HL-60 (cell line): ENCODE measurements at regions not wholly inside any gene's neighbourhood (a gene's known extent, or its start where the extent isn't known, plus 50 kb on each side); places are given as distances from the start of the nearest gene placed in this dataset.

ENCODE experiments used
- DNase-seq, 2 experiments: peaks; one replicate each; pipeline ENCODE4 v3.0.0-alpha.2; 2010 to 2020; ENCODE audit warnings: low read depth in 1 of 2, low spot score in 1 of 2
- H3K27ac ChIP-seq: fragments of 250-450 bp; sonication (Bioruptor Pico); replicated peaks from 2 replicates; pipeline ENCODE4 v1.5.1; 2020; ENCODE audit warnings: mild to moderate bottlenecking, moderate library complexity
- H3K27me3 ChIP-seq: fragments of 250-450 bp; sonication (Bioruptor Pico); 2 replicates; pipeline ENCODE4 v1.5.1; 2021; ENCODE audit warnings: mild to moderate bottlenecking, moderate library complexity; ENCODE audit not compliant: insufficient read depth, poor library complexity, severe bottlenecking
- H3K4me3 ChIP-seq: replicated peaks from 2 replicates; pipeline ENCODE4 v1.5.1; 2011; ENCODE audit warnings: mild to moderate bottlenecking, control low read depth, low read length; ENCODE audit not compliant: insufficient read depth
- CTCF ChIP-seq: IDR thresholded peaks from one replicate; pipeline ENCODE4 v1.5.1; 2011; ENCODE audit warnings: low read length, control low read depth, inconsistent platforms; ENCODE audit not compliant: insufficient read depth
- GABPA ChIP-seq: IDR thresholded peaks from 2 replicates; pipeline ENCODE4 v1.6.1; 2012; ENCODE audit warnings: low read depth
- POLR2AphosphoS5 ChIP-seq: IDR thresholded peaks from 2 replicates; pipeline ENCODE4 v1.6.1; 2012; ENCODE audit warnings: low read depth
- SPI1 ChIP-seq: IDR thresholded peaks from 2 replicates; pipeline ENCODE4 v1.6.1; 2012; ENCODE audit warnings: low read depth, mild to moderate bottlenecking, borderline replicate concordance
- TF ChIP-seq, protein P1 (sequence below): IDR thresholded peaks from 2 replicates; pipeline ENCODE4 v1.6.1; 2012; ENCODE audit warnings: low read depth; ENCODE audit not compliant: insufficient replicate concordance

DNA sequence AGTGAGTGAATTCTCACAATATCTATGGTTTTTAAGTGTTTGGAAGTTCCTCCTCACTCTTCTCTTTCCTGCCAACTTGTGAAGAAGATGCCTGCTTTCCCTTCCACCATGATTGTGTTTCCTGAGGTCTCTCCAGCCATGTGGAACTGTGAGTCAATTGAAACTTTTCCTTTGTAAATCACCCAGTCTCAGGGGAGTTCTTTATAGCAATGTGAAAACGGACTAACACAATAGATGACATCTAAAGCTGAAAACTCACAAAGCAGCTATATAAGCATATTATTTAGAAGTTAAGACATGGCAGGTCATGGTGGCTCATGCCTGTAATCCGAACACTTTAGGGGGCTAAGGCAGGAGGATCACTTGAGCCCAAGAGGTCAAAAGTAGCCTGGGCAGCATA lies 130.2 kb downstream of the ARRDC3 start:
- Histone ChIP-seq H3K27me3 (no peaks in the 10 kb centered on the region), H3K4me3 (no peak overlapping the region), H3K27ac (no peak overlapping the region)
- no peak for DNase-seq
- TF ChIP-seq, protein P1, sequence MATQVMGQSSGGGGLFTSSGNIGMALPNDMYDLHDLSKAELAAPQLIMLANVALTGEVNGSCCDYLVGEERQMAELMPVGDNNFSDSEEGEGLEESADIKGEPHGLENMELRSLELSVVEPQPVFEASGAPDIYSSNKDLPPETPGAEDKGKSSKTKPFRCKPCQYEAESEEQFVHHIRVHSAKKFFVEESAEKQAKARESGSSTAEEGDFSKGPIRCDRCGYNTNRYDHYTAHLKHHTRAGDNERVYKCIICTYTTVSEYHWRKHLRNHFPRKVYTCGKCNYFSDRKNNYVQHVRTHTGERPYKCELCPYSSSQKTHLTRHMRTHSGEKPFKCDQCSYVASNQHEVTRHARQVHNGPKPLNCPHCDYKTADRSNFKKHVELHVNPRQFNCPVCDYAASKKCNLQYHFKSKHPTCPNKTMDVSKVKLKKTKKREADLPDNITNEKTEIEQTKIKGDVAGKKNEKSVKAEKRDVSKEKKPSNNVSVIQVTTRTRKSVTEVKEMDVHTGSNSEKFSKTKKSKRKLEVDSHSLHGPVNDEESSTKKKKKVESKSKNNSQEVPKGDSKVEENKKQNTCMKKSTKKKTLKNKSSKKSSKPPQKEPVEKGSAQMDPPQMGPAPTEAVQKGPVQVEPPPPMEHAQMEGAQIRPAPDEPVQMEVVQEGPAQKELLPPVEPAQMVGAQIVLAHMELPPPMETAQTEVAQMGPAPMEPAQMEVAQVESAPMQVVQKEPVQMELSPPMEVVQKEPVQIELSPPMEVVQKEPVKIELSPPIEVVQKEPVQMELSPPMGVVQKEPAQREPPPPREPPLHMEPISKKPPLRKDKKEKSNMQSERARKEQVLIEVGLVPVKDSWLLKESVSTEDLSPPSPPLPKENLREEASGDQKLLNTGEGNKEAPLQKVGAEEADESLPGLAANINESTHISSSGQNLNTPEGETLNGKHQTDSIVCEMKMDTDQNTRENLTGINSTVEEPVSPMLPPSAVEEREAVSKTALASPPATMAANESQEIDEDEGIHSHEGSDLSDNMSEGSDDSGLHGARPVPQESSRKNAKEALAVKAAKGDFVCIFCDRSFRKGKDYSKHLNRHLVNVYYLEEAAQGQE: no peak
- TF ChIP-seq SPI1: no peak
- TF ChIP-seq CTCF: no peak
- TF ChIP-seq GABPA: no peak
- TF ChIP-seq POLR2AphosphoS5: no peak

GRCh38 chr5:91245871-91246270 lies 137.2 kb downstream of the ARRDC3 start:
- Histone ChIP-seq H3K27ac (no peak overlapping the region), H3K27me3 (no peaks in the 10 kb centered on the region), H3K4me3 (no peak overlapping the region)
- no peak for DNase-seq
- TF ChIP-seq CTCF: no peak
- no peak for TF ChIP-seq SPI1
- TF ChIP-seq, protein P1: no peak
- TF ChIP-seq POLR2AphosphoS5: no peak
- no peak for TF ChIP-seq GABPA

GRCh38 chr5:91245074-91245452 lies 138.1 kb downstream of the ARRDC3 start:
- no peak for TF ChIP-seq POLR2AphosphoS5
- Histone ChIP-seq H3K27ac (no peak overlapping the region), H3K27me3 (no peaks in the 10 kb centered on the region), H3K4me3 (no peak overlapping the region)
- DNase-seq: no peak

DNA sequence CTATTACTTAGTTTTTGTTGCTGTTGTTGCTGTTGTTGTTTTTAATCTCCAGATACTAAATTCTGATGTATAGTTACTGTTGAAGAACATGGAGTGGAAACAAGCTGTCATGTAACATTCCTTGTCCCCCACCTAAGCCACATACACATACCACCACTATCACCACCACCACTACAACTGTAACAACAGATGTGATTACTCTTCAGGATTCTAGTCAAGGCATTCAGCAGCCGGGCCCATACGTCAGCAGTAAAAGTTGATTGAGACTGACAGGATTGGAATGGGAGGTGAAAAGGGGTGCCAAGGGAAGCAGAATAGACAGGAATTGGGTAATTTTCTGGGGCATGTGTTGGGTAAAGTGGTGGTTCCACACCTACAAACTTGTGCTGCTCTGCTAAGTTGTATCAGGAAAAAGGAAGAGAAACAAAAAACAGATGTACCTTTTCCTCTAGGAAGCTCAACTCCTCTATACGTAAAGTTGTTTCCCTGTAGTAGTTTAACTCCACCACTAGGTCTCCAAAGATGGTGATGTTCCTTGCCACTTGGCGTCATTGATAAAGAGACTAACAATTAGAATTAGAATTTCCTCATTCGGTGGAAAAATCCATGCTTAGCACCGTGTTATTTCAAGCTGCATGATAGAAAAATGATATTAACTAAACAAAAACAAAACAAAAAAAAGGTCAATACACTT lies 138.6 kb downstream of the ARRDC3 start:
- Histone ChIP-seq H3K27me3 (no peaks in the 10 kb centered on the region), H3K27ac (no peak overlapping the region), H3K4me3 (no peak overlapping the region)
- no peak for DNase-seq
- TF ChIP-seq CTCF (no peak), SPI1 (no peak), GABPA (no peak), POLR2AphosphoS5 (no peak)
- TF ChIP-seq, protein P1: no peak
